H1 (cell line): ENCODE measurements at regions not wholly inside any gene's neighbourhood (a gene's known extent, or its start where the extent isn't known, plus 50 kb on each side); places are given as distances from the start of the nearest gene placed in this dataset.

Experiments
- CTCF ChIA-PET: fragments of 300-600 bp; sonication (Branson Sonifier 250); formaldehyde crosslinking; loops from one replicate; lab custom pipeline; 2021; ENCODE audit not compliant: partially characterized antibody; lab: Charles Lee
- POLR2A ChIA-PET: fragments of 300-600 bp; sonication (Branson Sonifier 250); formaldehyde crosslinking; loops from one replicate; lab custom pipeline; 2021; ENCODE audit warnings: inconsistent platforms; ENCODE audit not compliant: partially characterized antibody; lab: Charles Lee
- DNase-seq, 2 experiments: peaks; one replicate each; pipeline versions ENCODE4 v3.0.0 to v3.0.0-alpha.2; 2010 to 2022; ENCODE audit warnings: low spot score in 2 of 2, low read depth in 1 of 2, mixed read lengths in 1 of 2
- FAIRE-seq: peaks from 2 replicates; lab custom pipeline; 2011; peaks lifted over from hg19 to GRCh38; lab: Jason Lieb, UNC
- H2AFZ ChIP-seq: 2 replicates; pipeline ENCODE4 v1.8.1; 2012; ENCODE audit warnings: low read length, inconsistent platforms
- H2AK5ac ChIP-seq: 2 replicates; pipeline ENCODE4 v1.6.1; 2013; ENCODE audit warnings: low read depth, low read length
- H2BK120ac ChIP-seq: replicated peaks from 2 replicates; pipeline ENCODE3; 2013; ENCODE audit warnings: low read depth, low read length, inconsistent platforms
- H2BK12ac ChIP-seq: 2 replicates; pipeline ENCODE4 v1.6.1; 2013; ENCODE audit warnings: low read depth, low read length
- H2BK15ac ChIP-seq: 2 replicates; pipeline ENCODE4 v1.6.1; 2013; ENCODE audit warnings: low read length
- H2BK20ac ChIP-seq: 2 replicates; pipeline ENCODE4 v1.6.1; 2013; ENCODE audit warnings: low read length
- H2BK5ac ChIP-seq: 2 replicates; pipeline ENCODE4 v1.6.1; 2013; ENCODE audit warnings: low read depth, low read length
- H3K14ac ChIP-seq: 2 replicates; pipeline ENCODE4 v1.6.1; 2013; ENCODE audit warnings: inconsistent platforms; ENCODE audit not compliant: insufficient read length
- H3K18ac ChIP-seq: 2 replicates; pipeline ENCODE4 v1.6.1; 2013; ENCODE audit warnings: low read length; ENCODE audit errors: extremely low read depth
- H3K23ac ChIP-seq: 2 replicates; pipeline ENCODE4 v1.6.1; 2013; ENCODE audit warnings: inconsistent platforms; ENCODE audit not compliant: insufficient read length
- H3K23me2 ChIP-seq: 2 replicates; pipeline ENCODE4 v1.6.1; 2013; ENCODE audit warnings: low read depth, low read length
- H3K27ac ChIP-seq: 2 replicates; pipeline ENCODE4 v1.6.1; 2011; ENCODE audit warnings: low read depth, low read length, inconsistent platforms
- H3K27me3 ChIP-seq, 4 experiments: replicated peaks in 1 of 4; 1 replicate in 1 of 4; 2 replicates in 3 of 4; pipeline versions ENCODE4 v1.6.1 to v1.8.1; 2011 to 2013; ENCODE audit warnings: low read length in 3 of 4, mild to moderate bottlenecking in 3 of 4, inconsistent platforms in 2 of 4, mixed read lengths in 2 of 4, moderate library complexity in 1 of 4; ENCODE audit not compliant: control insufficient read depth in 3 of 4, insufficient read depth in 3 of 4; ENCODE audit errors: extremely low read depth in 1 of 4
- H3K36me3 ChIP-seq, 4 experiments: 2 replicates each; pipeline versions ENCODE4 v1.6.1 to v1.8.1; 2011 to 2013; ENCODE audit warnings: mild to moderate bottlenecking in 4 of 4, low read length in 3 of 4, moderate library complexity in 2 of 4, control low read depth in 1 of 4, inconsistent platforms in 1 of 4; ENCODE audit not compliant: insufficient read depth in 4 of 4, control insufficient read depth in 2 of 4
- H3K4ac ChIP-seq: replicated peaks from 2 replicates; pipeline ENCODE3; 2013; ENCODE audit warnings: low read length, low read depth, mixed read lengths, inconsistent platforms; ENCODE audit not compliant: insufficient read length
- H3K4me1 ChIP-seq, 4 experiments: replicated peaks in 1 of 4; 1 replicate in 1 of 4; 2 replicates in 3 of 4; pipeline versions ENCODE4 v1.6.1 to v1.8.1; 2011 to 2013; ENCODE audit warnings: low read length in 3 of 4, inconsistent platforms in 2 of 4, mixed read lengths in 1 of 4; ENCODE audit not compliant: insufficient read depth in 4 of 4, control insufficient read depth in 3 of 4
- H3K4me2 ChIP-seq, 2 experiments: 2 replicates each; pipeline versions ENCODE4 v1.6.1 to v1.8.1; 2011 to 2013; ENCODE audit warnings: low read depth in 2 of 2, low read length in 2 of 2, control low read depth in 1 of 2, inconsistent platforms in 1 of 2, mild to moderate bottlenecking in 1 of 2; ENCODE audit not compliant: insufficient read depth in 1 of 2
- H3K4me3 ChIP-seq, 4 experiments: fragments of 200-600, 300-600 bp in 1 of 4; sonication (generic), shearing (Covaris generic), sonication (Bioruptor Twin) in 1 of 4; 2 replicates each; pipeline versions ENCODE4 v1.5.1 to v1.8.1; 2011 to 2016; ENCODE audit warnings: low read length in 4 of 4, low read depth in 3 of 4, control low read depth in 2 of 4, inconsistent platforms in 2 of 4, mild to moderate bottlenecking in 2 of 4, mixed read lengths in 1 of 4, moderate library complexity in 1 of 4; ENCODE audit not compliant: insufficient read depth in 2 of 4; ENCODE audit errors: extremely low read depth in 1 of 4
- H3K56ac ChIP-seq: replicated peaks from 2 replicates; pipeline ENCODE3; 2013; ENCODE audit warnings: low read depth, mild to moderate bottlenecking, mixed read lengths, low read length, inconsistent platforms; ENCODE audit not compliant: insufficient read length
- H3K79me1 ChIP-seq: 2 replicates; pipeline ENCODE4 v1.6.1; 2013; ENCODE audit warnings: low read depth, low read length, control low read depth
- H3K79me2 ChIP-seq, 2 experiments: 2 replicates each; pipeline versions ENCODE4 v1.6.1 to v1.8.1; 2012 to 2013; ENCODE audit warnings: low read length in 2 of 2, mild to moderate bottlenecking in 2 of 2, inconsistent platforms in 1 of 2; ENCODE audit not compliant: insufficient read depth in 2 of 2, control insufficient read depth in 1 of 2
- H3K9ac ChIP-seq, 4 experiments: replicated peaks in 1 of 4; 1 replicate in 1 of 4; 2 replicates in 3 of 4; pipeline versions ENCODE4 v1.6.1 to v1.8.1; 2011 to 2013; ENCODE audit warnings: low read depth in 3 of 4, low read length in 3 of 4, control low read depth in 2 of 4, mild to moderate bottlenecking in 2 of 4, moderate library complexity in 2 of 4, inconsistent platforms in 1 of 4; ENCODE audit errors: extremely low read depth in 1 of 4
- H3K9me3 ChIP-seq, 2 experiments: 2 replicates each; pipeline versions ENCODE4 v1.6.1 to v1.8.1; 2012 to 2013; ENCODE audit warnings: mild to moderate bottlenecking in 2 of 2, moderate library complexity in 2 of 2, control low read depth in 1 of 2, inconsistent platforms in 1 of 2, low read depth in 1 of 2, low read length in 1 of 2, mixed read lengths in 1 of 2; ENCODE audit not compliant: insufficient read depth in 2 of 2
- H4K20me1 ChIP-seq, 2 experiments: replicated peaks in 1 of 2; 2 replicates each; pipeline versions ENCODE3 to v1.8.1; 2011 to 2013; ENCODE audit warnings: inconsistent platforms in 2 of 2, low read length in 2 of 2, mild to moderate bottlenecking in 1 of 2; ENCODE audit not compliant: insufficient read depth in 2 of 2, control insufficient read depth in 1 of 2
- H4K5ac ChIP-seq: 2 replicates; pipeline ENCODE4 v1.6.1; 2013; ENCODE audit warnings: low read length, low read depth, mixed read lengths, inconsistent platforms; ENCODE audit not compliant: insufficient read length
- H4K8ac ChIP-seq: 2 replicates; pipeline ENCODE4 v1.8.0; 2013; ENCODE audit warnings: mild to moderate bottlenecking, moderate library complexity, low read length, inconsistent platforms; ENCODE audit not compliant: insufficient read depth; ENCODE audit errors: extremely low read depth
- H4K91ac ChIP-seq: replicated peaks from 2 replicates; pipeline ENCODE3; 2013; ENCODE audit warnings: low read length, mixed read lengths, inconsistent platforms; ENCODE audit not compliant: insufficient read length
- CBX8 ChIP-seq: fragments of 300-800, 300-1000 bp; sonication (generic); IDR thresholded peaks from 2 replicates; pipeline ENCODE4 v1.7.1; 2016; ENCODE audit warnings: low read depth, low read length, borderline replicate concordance
- CHD2 ChIP-seq: IDR thresholded peaks from 2 replicates; pipeline ENCODE4 v1.6.1; 2012; ENCODE audit warnings: low read length, improper control_type of control experiment
- FOSL1 ChIP-seq: IDR thresholded peaks from 2 replicates; pipeline ENCODE4 v1.6.1; 2011; ENCODE audit warnings: mild to moderate bottlenecking, low read depth, low read length, moderate library complexity; ENCODE audit not compliant: insufficient read depth
- GABPA ChIP-seq: IDR thresholded peaks from 2 replicates; pipeline ENCODE4 v1.6.1; 2011; ENCODE audit warnings: mild to moderate bottlenecking, low read length, moderate library complexity, borderline replicate concordance; ENCODE audit not compliant: insufficient read depth
- KDM4A ChIP-seq: IDR thresholded peaks from one replicate; pipeline ENCODE4 v1.7.1; 2012; ENCODE audit warnings: low read depth, mild to moderate bottlenecking, moderate library complexity, low read length, inconsistent platforms; ENCODE audit not compliant: severe bottlenecking
- KDM5A ChIP-seq: fragments of 200-600 bp; IDR thresholded peaks from 2 replicates; pipeline ENCODE4 v1.7.1; 2012; ENCODE audit warnings: mild to moderate bottlenecking, low read length, inconsistent platforms, mixed read lengths
- NANOG ChIP-seq: IDR thresholded peaks from 2 replicates; pipeline ENCODE4 v1.6.1; 2011; ENCODE audit warnings: low read length, low read depth, mild to moderate bottlenecking, inconsistent platforms; ENCODE audit not compliant: insufficient read depth, poor library complexity, severe bottlenecking
- POLR2A ChIP-seq, 2 experiments: IDR thresholded peaks; 1 replicate in 1 of 2; 2 replicates in 1 of 2; pipeline ENCODE4 v1.6.1; 2011; ENCODE audit warnings: low read depth in 2 of 2, low read length in 2 of 2, mild to moderate bottlenecking in 2 of 2; ENCODE audit errors: control extremely low read depth in 1 of 2
- SUZ12 ChIP-seq: fragments of 200-600 bp; sonication (generic); IDR thresholded peaks from 2 replicates; pipeline ENCODE4 v1.6.1; 2012; ENCODE audit warnings: mild to moderate bottlenecking, inconsistent platforms, low read length, moderate library complexity, mixed read lengths
- TBP ChIP-seq: IDR thresholded peaks from 2 replicates; pipeline ENCODE4 v1.6.1; 2011; ENCODE audit warnings: low read depth, low read length, improper control_type of control experiment
- TEAD4 ChIP-seq: IDR thresholded peaks from 2 replicates; pipeline ENCODE4 v1.6.1; 2012; ENCODE audit warnings: low read depth, low read length, inconsistent platforms, mixed read lengths
- WGBS, 2 experiments: shearing (Covaris generic) in 1 of 2; methylation state at CpG; one replicate each; pipeline versions ENCODE4 v1.1.6 to v1.1.7; 2013 to 2015; ENCODE audit warnings: low lambda C conversion rate in 2 of 2, mixed read lengths in 2 of 2, inconsistent platforms in 1 of 2, low coverage in 1 of 2, missing lambda C conversion rate in 1 of 2; ENCODE audit not compliant: insufficient replicate concordance in 2 of 2, insufficient coverage in 1 of 2, insufficient read length in 1 of 2; ENCODE audit errors: extremely low coverage in 1 of 2, missing lambda C conversion rate in 1 of 2; 5-methylcytosine and 5-hydroxymethylcytosine counted together
- TF ChIP-seq, protein P1 (sequence below): IDR thresholded peaks from 2 replicates; pipeline ENCODE4 v1.6.1; 2012; ENCODE audit warnings: low read length, inconsistent platforms
- TF ChIP-seq, protein P2 (sequence below): IDR thresholded peaks from 2 replicates; pipeline ENCODE4 v1.6.1; 2012; ENCODE audit warnings: inconsistent platforms

DNA sequence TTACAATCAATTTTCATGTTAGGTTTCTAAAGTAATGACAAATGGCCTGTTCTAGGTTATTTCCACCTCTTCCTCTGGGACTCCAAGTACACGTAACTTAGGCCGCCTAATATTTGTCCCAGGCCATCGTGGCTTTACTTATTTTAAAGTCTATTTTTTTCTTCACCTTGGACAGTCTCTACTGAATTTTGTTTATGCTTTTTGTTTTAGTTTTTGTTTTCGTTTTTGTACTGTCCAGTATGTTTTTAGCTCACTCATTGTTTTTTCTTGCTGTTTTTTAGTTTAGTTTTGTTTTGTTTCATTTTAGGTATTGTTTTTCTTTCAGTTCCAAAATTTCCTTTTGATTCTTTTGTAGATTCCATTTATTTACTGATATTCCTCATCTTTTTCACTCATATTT, 187.7 kb upstream of the RNPC3 start:
- H3K9ac ChIP-seq, result no peak overlapping the region
- no peak overlapping the region for H2BK12ac ChIP-seq
- no peak overlapping the region for H4K5ac ChIP-seq
- DNase-seq, result no peak
- H3K79me1 ChIP-seq, result no peaks in the 10 kb centered on the region
- CTCF ChIA-PET, result no interaction called here
- no peak overlapping the region for H3K18ac ChIP-seq
- H3K36me3 ChIP-seq, result no peaks in the 10 kb centered on the region
- H4K8ac ChIP-seq, result no peak overlapping the region
- no peaks in the 10 kb centered on the region for H3K23me2 ChIP-seq
- no peak overlapping the region for H3K27ac ChIP-seq
- no peak overlapping the region for H3K56ac ChIP-seq
- H3K4me1 ChIP-seq, result no peaks in the 10 kb centered on the region
- H3K4me3 ChIP-seq, result no peak overlapping the region
- no peak overlapping the region for H4K91ac ChIP-seq
- no peak overlapping the region for H2BK120ac ChIP-seq
- H3K79me2 ChIP-seq, result no peaks in the 10 kb centered on the region
- no peak overlapping the region for H2BK15ac ChIP-seq
- H3K14ac ChIP-seq, result no peak overlapping the region
- POLR2A ChIA-PET, result no interaction called here
- no peak overlapping the region for H3K23ac ChIP-seq
- FAIRE-seq, result no peak
- H2AK5ac ChIP-seq, result no peak overlapping the region
- H3K4me2 ChIP-seq, result no peak overlapping the region
- no peak overlapping the region for H2AFZ ChIP-seq
- H2BK5ac ChIP-seq, result no peak overlapping the region
- H3K9me3 ChIP-seq, result no peaks in the 10 kb centered on the region
- H4K20me1 ChIP-seq, result no peaks in the 10 kb centered on the region
- no peaks in the 10 kb centered on the region for H3K27me3 ChIP-seq
- H2BK20ac ChIP-seq, result no peak overlapping the region
- H3K4ac ChIP-seq, result no peak overlapping the region
- WGBS, 2 experiments, result 85% methylated on average over 4 of the region's 4 CpGs; no CpG with 5 or more reads in 1 of the 2 experiments
- TF ChIP-seq, protein P1, sequence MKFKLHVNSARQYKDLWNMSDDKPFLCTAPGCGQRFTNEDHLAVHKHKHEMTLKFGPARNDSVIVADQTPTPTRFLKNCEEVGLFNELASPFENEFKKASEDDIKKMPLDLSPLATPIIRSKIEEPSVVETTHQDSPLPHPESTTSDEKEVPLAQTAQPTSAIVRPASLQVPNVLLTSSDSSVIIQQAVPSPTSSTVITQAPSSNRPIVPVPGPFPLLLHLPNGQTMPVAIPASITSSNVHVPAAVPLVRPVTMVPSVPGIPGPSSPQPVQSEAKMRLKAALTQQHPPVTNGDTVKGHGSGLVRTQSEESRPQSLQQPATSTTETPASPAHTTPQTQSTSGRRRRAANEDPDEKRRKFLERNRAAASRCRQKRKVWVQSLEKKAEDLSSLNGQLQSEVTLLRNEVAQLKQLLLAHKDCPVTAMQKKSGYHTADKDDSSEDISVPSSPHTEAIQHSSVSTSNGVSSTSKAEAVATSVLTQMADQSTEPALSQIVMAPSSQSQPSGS, result no peak
- no peak for TF ChIP-seq NANOG
- no peak for TF ChIP-seq CBX8
- no peak for TF ChIP-seq KDM4A
- TF ChIP-seq GABPA, result no peak
- TF ChIP-seq FOSL1, result no peak
- TF ChIP-seq SUZ12, result no peak
- TF ChIP-seq, protein P2, sequence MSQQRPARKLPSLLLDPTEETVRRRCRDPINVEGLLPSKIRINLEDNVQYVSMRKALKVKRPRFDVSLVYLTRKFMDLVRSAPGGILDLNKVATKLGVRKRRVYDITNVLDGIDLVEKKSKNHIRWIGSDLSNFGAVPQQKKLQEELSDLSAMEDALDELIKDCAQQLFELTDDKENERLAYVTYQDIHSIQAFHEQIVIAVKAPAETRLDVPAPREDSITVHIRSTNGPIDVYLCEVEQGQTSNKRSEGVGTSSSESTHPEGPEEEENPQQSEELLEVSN, result no peak
- TF ChIP-seq TBP, result no peak
- TF ChIP-seq CHD2, result no peak
- no peak for TF ChIP-seq KDM5A
- TF ChIP-seq POLR2A (IDR thresholded peaks at IDR 0.05; ENCODE audit: control extremely low read depth in 1 of 2, low read depth in 2 of 2, low read length in 2 of 2), result no peak
- TF ChIP-seq TEAD4, result no peak
